Gastrocnemius medialis (tissue), 4 donors: ENCODE measurements at regions not wholly inside any gene's neighbourhood (a gene's known extent, or its start where the extent isn't known, plus 50 kb on each side); places are given as distances from the start of the nearest gene placed in this dataset.
"Not testable (repeated sequence)": the region's sequence is repeated elsewhere in the genome, so short reads cannot be mapped to it uniquely, and the experiment has no call there.

ENCODE experiments used
- ATAC-seq, 2 donors: fragments of 150-250 bp; one replicate each; pipeline ENCODE4 v1.9.1; 2016
- DNase-seq, 2 donors: peaks; one replicate each; pipeline ENCODE4 v3.0.0-alpha.2; 2019
- H3K27ac ChIP-seq, 4 donors: fragments of 200-600 bp; sonication (generic); 1 replicate in 1 of 4; 2 replicates in 3 of 4; pipeline ENCODE4 v1.5.1; 2016 to 2018; ENCODE audit warnings: mild to moderate bottlenecking in 2 of 4, moderate library complexity in 1 of 4
- H3K27me3 ChIP-seq, 3 donors: fragments of 200-600 bp; sonication (generic) in 2 of 3; 1 replicate in 1 of 3; 2 replicates in 2 of 3; pipeline versions ENCODE4 v1.5.1 to v1.6.0; 2016 to 2019; ENCODE audit warnings: mild to moderate bottlenecking in 1 of 3, moderate library complexity in 1 of 3
- H3K36me3 ChIP-seq, 2 donors: fragments of 200-600 bp; sonication (generic) in 1 of 2; one replicate each; pipeline ENCODE4 v1.5.1; 2017 to 2018
- H3K4me1 ChIP-seq, 2 donors: fragments of 200-600 bp; sonication (generic) in 1 of 2; one replicate each; pipeline ENCODE4 v1.5.1; 2016 to 2017; ENCODE audit warnings: mild to moderate bottlenecking in 2 of 2
- H3K4me3 ChIP-seq, 4 donors: fragments of 200-600 bp; sonication (generic) in 3 of 4; 1 replicate in 1 of 4; 2 replicates in 3 of 4; pipeline ENCODE4 v1.5.1; 2016 to 2019; ENCODE audit warnings: mild to moderate bottlenecking in 2 of 4
- H3K9me3 ChIP-seq, 3 donors: fragments of 200-600 bp; sonication (generic) in 2 of 3; 1 replicate in 1 of 3; 2 replicates in 2 of 3; pipeline ENCODE4 v1.5.1; 2016 to 2019
- in situ Hi-C, 4 donors: fragments of 200-750 bp; cut with MboI; loops; one replicate each; pipeline versions ENCODE4 v1.15.0 to v1.8.0; 2017; ENCODE audit warnings: low sequenced_read_pairs in 4 of 4
- intact Hi-C: fragments of 100-400 bp; cut with DNase I; formaldehyde crosslinking; loops from one replicate; pipeline ENCODE4 v1.15.1; 2023; ENCODE audit warnings: low total_unique reads

DNA sequence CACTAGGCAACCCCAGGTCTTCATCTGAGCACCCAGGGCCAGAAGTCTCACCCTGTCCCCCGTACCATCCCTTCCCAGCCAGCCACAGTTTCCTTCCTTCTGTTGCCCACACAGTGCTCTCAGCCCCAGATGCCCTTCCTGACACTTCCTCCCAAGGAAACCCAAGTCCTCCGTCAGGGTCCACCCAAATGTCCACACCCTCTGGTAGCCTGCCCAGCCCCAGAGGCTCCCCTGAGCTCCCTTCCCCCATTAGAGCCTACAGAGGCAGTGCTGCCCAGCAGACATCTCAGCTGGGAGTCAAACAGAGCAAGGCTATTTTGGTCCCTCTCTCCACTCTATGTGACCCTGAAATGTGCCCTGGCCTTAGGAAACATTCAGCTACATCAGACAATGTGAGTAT is 338.0 kb downstream of the CACNA1B start:
- in situ Hi-C loops, intact Hi-C loops: not testable (repeated sequence)

DNA sequence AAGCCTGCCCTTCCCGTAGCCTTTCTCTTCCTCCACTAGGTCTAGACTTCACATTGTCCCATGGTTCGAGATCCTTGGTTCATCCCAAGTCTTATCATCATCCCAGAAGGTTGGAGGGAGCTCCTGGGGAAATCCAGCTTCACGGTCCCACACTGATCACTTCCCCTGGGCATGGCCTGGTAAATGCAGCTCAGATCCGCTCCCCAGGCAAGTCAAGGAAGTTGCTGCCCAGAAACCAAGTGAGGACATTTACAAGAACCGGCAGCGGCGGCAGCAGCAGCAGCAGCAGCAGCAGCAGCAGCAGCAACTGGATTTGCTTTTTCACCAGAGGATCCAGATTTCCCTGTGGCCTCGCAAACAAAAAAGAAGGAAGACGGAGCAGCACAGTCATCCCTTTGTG is 339.2 kb downstream of the CACNA1B start:
- H3K4me1 ChIP-seq, DNase-seq, ATAC-seq, H3K27ac ChIP-seq, in situ Hi-C loops, intact Hi-C loops, H3K4me3 ChIP-seq, H3K9me3 ChIP-seq, H3K36me3 ChIP-seq, H3K27me3 ChIP-seq: not testable (repeated sequence)

More for the DNA sequence above, 338.0 kb downstream of the CACNA1B start:
- H3K9me3 ChIP-seq, H3K36me3 ChIP-seq, H3K27ac ChIP-seq, DNase-seq, H3K27me3 ChIP-seq, H3K4me1 ChIP-seq, H3K4me3 ChIP-seq: not testable (repeated sequence)
- ATAC-seq = peak in 1 of 2 donors; percentile 42

- DNase-seq, ATAC-seq, H3K4me1 ChIP-seq, H3K27ac ChIP-seq, intact Hi-C loops, H3K36me3 ChIP-seq, H3K4me3 ChIP-seq, in situ Hi-C loops, H3K9me3 ChIP-seq, H3K27me3 ChIP-seq: not testable (repeated sequence)
Observed at GRCh38 chr9:138217284-138217850, 339.8 kb downstream of the CACNA1B start.

GRCh38 chr9:138219249-138219648 is 341.7 kb downstream of the CACNA1B start:
- H3K4me3 ChIP-seq, H3K27ac ChIP-seq, intact Hi-C loops, H3K9me3 ChIP-seq, ATAC-seq, H3K27me3 ChIP-seq, H3K4me1 ChIP-seq, H3K36me3 ChIP-seq, DNase-seq, in situ Hi-C loops: not testable (repeated sequence)

DNA sequence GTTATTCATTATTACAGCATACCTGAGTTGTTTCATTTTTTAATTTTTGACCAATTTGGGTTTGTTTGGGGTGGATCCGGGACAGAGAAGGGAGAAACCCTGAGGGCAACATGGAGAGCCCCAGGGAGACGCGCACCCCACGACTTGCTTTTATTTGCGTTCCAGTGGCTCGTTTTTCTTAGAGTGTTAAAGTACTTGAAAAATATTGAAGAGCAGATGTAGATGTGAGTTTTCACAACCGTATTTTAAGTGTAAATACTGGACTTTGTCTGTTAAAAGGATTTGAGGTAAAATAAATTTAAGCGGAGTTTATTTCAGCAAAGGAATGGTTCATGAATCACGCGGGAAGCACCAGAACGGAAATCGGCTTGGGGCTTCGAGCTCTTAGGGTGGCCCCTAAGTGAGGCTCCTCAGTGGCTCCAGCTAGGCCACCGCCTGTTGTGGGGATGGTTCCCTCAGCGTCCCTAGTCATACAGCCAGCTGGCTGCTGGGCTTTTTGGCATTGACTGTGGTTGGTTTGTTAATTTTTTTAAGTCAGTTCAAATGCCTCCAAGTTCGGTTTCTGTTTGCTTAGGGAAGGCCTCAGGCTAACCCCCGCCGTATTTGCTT is 344.0 kb downstream of the CACNA1B start:
- intact Hi-C loops, H3K27ac ChIP-seq: not testable (repeated sequence)

DNA sequence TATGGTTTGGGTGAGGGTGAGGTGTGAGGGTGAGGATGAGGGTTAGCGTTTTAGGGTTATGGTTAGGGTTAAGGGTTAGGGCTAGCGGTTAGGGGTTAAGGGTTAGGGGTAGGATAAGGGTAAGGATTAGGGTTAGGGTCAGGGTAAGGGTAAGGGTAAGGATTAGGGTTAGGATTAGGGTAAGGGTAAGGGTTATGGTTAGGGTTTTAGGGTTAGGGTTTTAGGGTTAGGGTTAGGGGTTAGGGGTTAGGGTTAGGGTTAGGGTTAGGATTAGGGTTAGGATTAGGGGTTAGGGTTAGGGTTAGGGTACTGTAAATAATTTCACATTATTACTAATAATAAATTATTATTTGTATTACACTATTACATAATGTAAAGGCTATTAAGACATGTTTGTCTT is 359.5 kb downstream of the CACNA1B start:
- H3K27me3 ChIP-seq, H3K4me3 ChIP-seq, H3K9me3 ChIP-seq, DNase-seq, H3K36me3 ChIP-seq, H3K4me1 ChIP-seq, ATAC-seq, in situ Hi-C loops, intact Hi-C loops, H3K27ac ChIP-seq: not testable (repeated sequence)

More for the DNA sequence above, 344.0 kb downstream of the CACNA1B start:
- H3K4me3 ChIP-seq, H3K9me3 ChIP-seq, ATAC-seq, H3K4me1 ChIP-seq, H3K36me3 ChIP-seq, H3K27me3 ChIP-seq, DNase-seq, in situ Hi-C loops: not testable (repeated sequence)

- H3K27me3 ChIP-seq, H3K36me3 ChIP-seq, intact Hi-C loops, H3K4me1 ChIP-seq, H3K9me3 ChIP-seq, H3K27ac ChIP-seq, DNase-seq, ATAC-seq, H3K4me3 ChIP-seq, in situ Hi-C loops: not testable (repeated sequence)
Observed at GRCh38 chr9:138282903-138283302, 405.3 kb downstream of the CACNA1B start.
